ENCODE measurements at regions not wholly inside any gene's neighbourhood (a gene's known extent, or its start where the extent isn't known, plus 50 kb on each side); places are given as distances from the start of the nearest gene placed in this dataset.

DNA sequence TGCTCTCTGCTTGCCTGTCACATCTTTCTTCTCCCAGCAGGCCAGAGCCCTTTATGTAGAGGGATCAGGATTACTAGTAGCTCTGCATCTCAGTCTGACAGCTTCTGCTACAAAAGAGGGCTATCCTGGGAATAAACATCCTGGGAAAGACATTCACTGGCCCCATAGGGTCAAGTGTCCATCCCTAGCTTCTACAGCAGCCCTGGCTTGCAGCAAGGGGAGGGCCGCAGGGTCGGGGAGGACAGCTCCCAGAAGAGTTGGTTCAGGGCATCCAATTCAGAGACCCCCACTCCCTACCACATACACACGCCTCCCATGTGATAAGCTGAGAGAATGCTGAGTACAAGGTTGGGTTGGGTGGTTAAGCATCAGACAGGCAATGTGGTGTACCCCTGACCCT is 154.1 kb upstream of the PDE10A start:
- H3K4ac ChIP-seq (ENCODE audit: low read depth, low read length), result no peak overlapping the region
- no peaks in the 10 kb centered on the region for H3K9me1 ChIP-seq (ENCODE audit: insufficient read depth, low read length)
- no peak overlapping the region for H3K23ac ChIP-seq (ENCODE audit: low read depth, low read length)
- H3K4me1 ChIP-seq (ENCODE audit: control insufficient read depth, insufficient read depth, low read length), result peaks cover 3% of the 10 kb centered on the region
- no peak overlapping the region for H2AK9ac ChIP-seq (replicated peaks; ENCODE audit: low read depth, low read length, poor library complexity)
- ATAC-seq (ENCODE audit: low read depth) (no peak), DNase-seq (no peak)
- CTCF ChIA-PET, result no interaction called here
- no peak overlapping the region for H4K91ac ChIP-seq (ENCODE audit: insufficient read depth, low read depth, low read length)
- no peak overlapping the region for H3K27ac ChIP-seq (ENCODE audit: insufficient read depth, low read length)
- no peak overlapping the region for H2BK120ac ChIP-seq (ENCODE audit: low read depth, low read length)
- no peak overlapping the region for H2AK5ac ChIP-seq (ENCODE audit: low read depth, low read length)
- intact Hi-C loops (cut with micrococcal nuclease), result no loop called here
- no peak overlapping the region for H3K14ac ChIP-seq (replicated peaks; ENCODE audit: low read depth, low read length)
- no peaks in the 10 kb centered on the region for H3K9me3 ChIP-seq (ENCODE audit: control insufficient read depth, insufficient read depth, low read length)
- H2BK20ac ChIP-seq (ENCODE audit: low read depth, low read length), result no peak overlapping the region
- H3K4me3 ChIP-seq (ENCODE audit: insufficient read depth, low read depth, low read length), result no peak overlapping the region
- H3K27me3 ChIP-seq (ENCODE audit: control insufficient read depth, insufficient read depth, low read length), result peaks cover 7% of the 10 kb centered on the region; the same call in 1 of the 2 replicates
- H3K56ac ChIP-seq (ENCODE audit: extremely low read depth, insufficient read depth, low read length), result no peak overlapping the region
- no TSS peak for BruUV-seq (replicated peaks)
- 0 out of 2 replicates have a peak, but pooled peaks cover 2% of the 10 kb centered on the region for H3K36me3 ChIP-seq (ENCODE audit: control insufficient read depth, insufficient read depth, low read length)
- no peak overlapping the region for H2AFZ ChIP-seq (replicated peaks; ENCODE audit: low read length, poor library complexity)
- no peak overlapping the region for H3K9ac ChIP-seq (ENCODE audit: low read depth, low read length)
- TF ChIP-seq RCOR1 (IDR thresholded peaks at IDR 0.05; ENCODE audit: insufficient replicate concordance, low read length), result no peak
- no peak for TF ChIP-seq RFX5 (IDR thresholded peaks at IDR 0.05; ENCODE audit: low read depth, low read length)
- TF ChIP-seq CEBPB (IDR thresholded peaks at IDR 0.05; ENCODE audit: low read depth, low read length), result no peak
- TF ChIP-seq MAZ (IDR thresholded peaks at IDR 0.05; ENCODE audit: borderline replicate concordance, low read depth, low read length), result no peak
- TF ChIP-seq SMC3 (IDR thresholded peaks at IDR 0.05; ENCODE audit: low read depth, low read length), result no peak
- no peak for TF ChIP-seq CHD1 (IDR thresholded peaks at IDR 0.05; ENCODE audit: low read depth, low read length)
- TF ChIP-seq RAD21 (IDR thresholded peaks at IDR 0.05; ENCODE audit: low read length), result no peak
- no peak for TF ChIP-seq POLR2A (IDR thresholded peaks at IDR 0.05; ENCODE audit: low read depth, low read length)
- no peak for TF ChIP-seq NFE2L2 (IDR thresholded peaks at IDR 0.05; ENCODE audit: low read depth, low read length)
- no peak for TF ChIP-seq MAFK (IDR thresholded peaks at IDR 0.05; ENCODE audit: low read depth, low read length)
- TF ChIP-seq, protein P1, sequence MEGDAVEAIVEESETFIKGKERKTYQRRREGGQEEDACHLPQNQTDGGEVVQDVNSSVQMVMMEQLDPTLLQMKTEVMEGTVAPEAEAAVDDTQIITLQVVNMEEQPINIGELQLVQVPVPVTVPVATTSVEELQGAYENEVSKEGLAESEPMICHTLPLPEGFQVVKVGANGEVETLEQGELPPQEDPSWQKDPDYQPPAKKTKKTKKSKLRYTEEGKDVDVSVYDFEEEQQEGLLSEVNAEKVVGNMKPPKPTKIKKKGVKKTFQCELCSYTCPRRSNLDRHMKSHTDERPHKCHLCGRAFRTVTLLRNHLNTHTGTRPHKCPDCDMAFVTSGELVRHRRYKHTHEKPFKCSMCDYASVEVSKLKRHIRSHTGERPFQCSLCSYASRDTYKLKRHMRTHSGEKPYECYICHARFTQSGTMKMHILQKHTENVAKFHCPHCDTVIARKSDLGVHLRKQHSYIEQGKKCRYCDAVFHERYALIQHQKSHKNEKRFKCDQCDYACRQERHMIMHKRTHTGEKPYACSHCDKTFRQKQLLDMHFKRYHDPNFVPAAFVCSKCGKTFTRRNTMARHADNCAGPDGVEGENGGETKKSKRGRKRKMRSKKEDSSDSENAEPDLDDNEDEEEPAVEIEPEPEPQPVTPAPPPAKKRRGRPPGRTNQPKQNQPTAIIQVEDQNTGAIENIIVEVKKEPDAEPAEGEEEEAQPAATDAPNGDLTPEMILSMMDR (conservative IDR thresholded peaks at IDR 0.05; ENCODE audit: low read depth, low read length), result no peak
- no peak for TF ChIP-seq BHLHE40 (IDR thresholded peaks at IDR 0.05; ENCODE audit: low read depth, low read length)
- TF ChIP-seq, protein P2, sequence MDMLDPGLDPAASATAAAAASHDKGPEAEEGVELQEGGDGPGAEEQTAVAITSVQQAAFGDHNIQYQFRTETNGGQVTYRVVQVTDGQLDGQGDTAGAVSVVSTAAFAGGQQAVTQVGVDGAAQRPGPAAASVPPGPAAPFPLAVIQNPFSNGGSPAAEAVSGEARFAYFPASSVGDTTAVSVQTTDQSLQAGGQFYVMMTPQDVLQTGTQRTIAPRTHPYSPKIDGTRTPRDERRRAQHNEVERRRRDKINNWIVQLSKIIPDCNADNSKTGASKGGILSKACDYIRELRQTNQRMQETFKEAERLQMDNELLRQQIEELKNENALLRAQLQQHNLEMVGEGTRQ (IDR thresholded peaks at IDR 0.05; ENCODE audit: low read depth, low read length), result no peak
- TF ChIP-seq, protein P3, sequence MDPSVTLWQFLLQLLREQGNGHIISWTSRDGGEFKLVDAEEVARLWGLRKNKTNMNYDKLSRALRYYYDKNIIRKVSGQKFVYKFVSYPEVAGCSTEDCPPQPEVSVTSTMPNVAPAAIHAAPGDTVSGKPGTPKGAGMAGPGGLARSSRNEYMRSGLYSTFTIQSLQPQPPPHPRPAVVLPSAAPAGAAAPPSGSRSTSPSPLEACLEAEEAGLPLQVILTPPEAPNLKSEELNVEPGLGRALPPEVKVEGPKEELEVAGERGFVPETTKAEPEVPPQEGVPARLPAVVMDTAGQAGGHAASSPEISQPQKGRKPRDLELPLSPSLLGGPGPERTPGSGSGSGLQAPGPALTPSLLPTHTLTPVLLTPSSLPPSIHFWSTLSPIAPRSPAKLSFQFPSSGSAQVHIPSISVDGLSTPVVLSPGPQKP (IDR thresholded peaks at IDR 0.05; ENCODE audit: borderline replicate concordance, low read depth, low read length), result no peak
- no peak for TF ChIP-seq MXI1 (IDR thresholded peaks at IDR 0.05; ENCODE audit: borderline replicate concordance, low read depth, low read length)
- TF ChIP-seq FOS (IDR thresholded peaks at IDR 0.05; ENCODE audit: low read depth, low read length), result no peak
- in situ Hi-C loops (cut with MboI; ENCODE audit: low sequenced_read_pairs), result no loop called here
- no peak overlapping the region for H2BK15ac ChIP-seq (ENCODE audit: low read depth, low read length)
- H4K20me1 ChIP-seq (ENCODE audit: insufficient read depth, low read length), result no peaks in the 10 kb centered on the region; the same call in 1 of the 2 replicates
- H3K79me1 ChIP-seq (ENCODE audit: low read depth in 1 of 2, low read length in 2 of 2), result no peaks in the 10 kb centered on the region
- no peak overlapping the region for H3K18ac ChIP-seq (ENCODE audit: low read depth, low read length)
- WGBS, 2 experiments (ENCODE audit: extremely low coverage in 2 of 2, insufficient read length in 1 of 2), result no CpG with 5 or more reads among the region's 3 CpGs
- H4K8ac ChIP-seq (ENCODE audit: low read depth in 2 of 2, low read length in 2 of 2), result no peak overlapping the region
- H2BK5ac ChIP-seq (ENCODE audit: low read depth, low read length, poor library complexity, severe bottlenecking), result no peak overlapping the region
- dilution Hi-C loops (cut with HindIII; ENCODE audit: low sequenced_read_pairs, unreplicated experiment), result no loop called here
- POLR2A ChIA-PET (ENCODE audit: unreplicated experiment), result interaction anchor here (0.5 kb wide), 1 partner anchor 16 kb away, joined by 3 read pairs; no protein-coding TSS in a partner anchor
- H3K4me2 ChIP-seq (ENCODE audit: low read depth, low read length), result no peak overlapping the region
- no peak overlapping the region for H4K5ac ChIP-seq (ENCODE audit: low read depth, low read length)
